HEK293T (cell line): ENCODE measurements at regions not wholly inside any gene's neighbourhood (a gene's known extent, or its start where the extent isn't known, plus 50 kb on each side); places are given as distances from the start of the nearest gene placed in this dataset.

ENCODE experiments used
- ARNT ChIP-seq: fragments of 450-650 bp; IDR thresholded peaks from 2 replicates; pipeline ENCODE4 v1.6.1; 2017; ENCODE audit warnings: mild to moderate bottlenecking
- BHLHE40 ChIP-seq: fragments of 450-650 bp; IDR thresholded peaks from 2 replicates; pipeline ENCODE4 v1.6.1; 2016; ENCODE audit warnings: mild to moderate bottlenecking, moderate library complexity, borderline replicate concordance
- FOXM1 ChIP-seq: fragments of 450-650 bp; IDR thresholded peaks from 2 replicates; pipeline ENCODE4 v1.6.1; 2017; ENCODE audit warnings: mild to moderate bottlenecking, borderline replicate concordance
- NFRKB ChIP-seq: fragments of 450-650 bp; IDR thresholded peaks from 2 replicates; pipeline ENCODE4 v1.6.1; 2016; ENCODE audit warnings: mild to moderate bottlenecking, moderate library complexity
- SP1 ChIP-seq: fragments of 450-650 bp; IDR thresholded peaks from 2 replicates; pipeline ENCODE4 v1.6.1; 2017

DNA sequence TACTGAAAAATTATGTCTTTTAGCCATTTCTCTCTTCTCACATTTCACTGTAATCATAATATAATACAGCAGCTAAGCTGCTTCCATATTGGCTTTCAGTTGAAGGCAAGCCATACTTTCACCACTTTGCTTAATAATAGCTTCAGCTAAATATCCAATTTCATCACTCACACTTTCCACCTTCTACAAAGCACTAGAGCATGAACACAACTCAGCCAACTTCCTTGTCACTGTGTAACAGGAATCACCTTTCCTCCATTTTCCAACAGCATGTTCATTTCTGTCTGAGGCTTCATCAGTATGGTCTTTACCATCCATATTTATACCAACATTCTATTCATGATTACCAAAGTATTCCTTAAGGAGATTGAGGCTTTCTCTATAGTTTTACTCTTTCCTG is 219.8 kb upstream of the CTSO start:
- TF ChIP-seq BHLHE40 (no peak), SP1 (no peak), NFRKB (no peak), FOXM1 (no peak), ARNT (no peak)
